ENCODE measurements at regions not wholly inside any gene's neighbourhood (a gene's known extent, or its start where the extent isn't known, plus 50 kb on each side); places are given as distances from the start of the nearest gene placed in this dataset.

GRCh38 chr2:8495189-8495989 lies 186.5 kb upstream of the ID2 start:
- H3K4me3 ChIP-seq (ENCODE audit: low read length) = no peak overlapping the region
- H3K27me3 ChIP-seq (ENCODE audit: insufficient read depth, low read depth, low read length) = no peaks in the 10 kb centered on the region
- no peak overlapping the region for H3K4me2 ChIP-seq (ENCODE audit: low read length)
- no peaks in the 10 kb centered on the region for H3K9me2 ChIP-seq (ENCODE audit: insufficient read depth, low read length)
- H3F3A ChIP-seq (ENCODE audit: insufficient read depth, low read length, poor library complexity, severe bottlenecking) = no peaks in the 10 kb centered on the region
- TF ChIP-seq MXI1 (conservative IDR thresholded peaks at IDR 0.05; ENCODE audit: poor library complexity, severe bottlenecking) (no peak), RAD21 (conservative IDR thresholded peaks at IDR 0.05) (no peak), CTCF (IDR thresholded peaks at IDR 0.05; ENCODE audit: poor library complexity, severe bottlenecking) (no peak), SMC3 (conservative IDR thresholded peaks at IDR 0.05; ENCODE audit: poor library complexity) (no peak), EP300 (conservative IDR thresholded peaks at IDR 0.05; ENCODE audit: poor library complexity, severe bottlenecking) (no peak), REST (IDR thresholded peaks at IDR 0.05; ENCODE audit: borderline replicate concordance) (no peak), EZH2 (IDR thresholded peaks at IDR 0.05; ENCODE audit: borderline replicate concordance, insufficient read depth, low read length, poor library complexity, severe bottlenecking) (no peak), TAF1 (IDR thresholded peaks at IDR 0.05; ENCODE audit: low read depth) (no peak), POLR2AphosphoS5 (IDR thresholded peaks at IDR 0.05) (no peak)
- no peaks in the 10 kb centered on the region for H3K79me2 ChIP-seq (replicated peaks; ENCODE audit: insufficient read depth, low read length)
- no peaks in the 10 kb centered on the region for H4K20me1 ChIP-seq (ENCODE audit: insufficient read depth)
- no peaks in the 10 kb centered on the region for H3K36me3 ChIP-seq (ENCODE audit: insufficient read depth, low read length)
- no peak overlapping the region for H3K27ac ChIP-seq (ENCODE audit: low read length)
- H3K9ac ChIP-seq (ENCODE audit: low read length) = no peak overlapping the region
- no peaks in the 10 kb centered on the region for H3K9me3 ChIP-seq (ENCODE audit: low read length)
- no peak overlapping the region for H2AFZ ChIP-seq (ENCODE audit: low read depth, low read length)

GRCh38 chr2:8496079-8496478 lies 185.8 kb upstream of the ID2 start:
- no peaks in the 10 kb centered on the region for H3K79me2 ChIP-seq (replicated peaks; ENCODE audit: insufficient read depth, low read length)
- H3K4me2 ChIP-seq (ENCODE audit: low read length) = no peak overlapping the region
- H3K36me3 ChIP-seq (ENCODE audit: insufficient read depth, low read length) = no peaks in the 10 kb centered on the region
- no peak overlapping the region for H3K9ac ChIP-seq (ENCODE audit: low read length)
- H3K27ac ChIP-seq (ENCODE audit: low read length) = no peak overlapping the region
- TF ChIP-seq TAF1 (IDR thresholded peaks at IDR 0.05; ENCODE audit: low read depth) = no peak
- no peaks in the 10 kb centered on the region for H3F3A ChIP-seq (ENCODE audit: insufficient read depth, low read length, poor library complexity, severe bottlenecking)
- no peaks in the 10 kb centered on the region for H3K27me3 ChIP-seq (ENCODE audit: insufficient read depth, low read depth, low read length)
- no peaks in the 10 kb centered on the region for H4K20me1 ChIP-seq (ENCODE audit: insufficient read depth)
- H3K9me3 ChIP-seq (ENCODE audit: low read length) = no peaks in the 10 kb centered on the region
- H3K9me2 ChIP-seq (ENCODE audit: insufficient read depth, low read length) = no peaks in the 10 kb centered on the region
- no peak overlapping the region for H3K4me3 ChIP-seq (ENCODE audit: low read length)
- H2AFZ ChIP-seq (ENCODE audit: low read depth, low read length) = no peak overlapping the region

Data from neural cell (in vitro differentiated cells).